ENCODE measurements at regions not wholly inside any gene's neighbourhood (a gene's known extent, or its start where the extent isn't known, plus 50 kb on each side); places are given as distances from the start of the nearest gene placed in this dataset.

DNA sequence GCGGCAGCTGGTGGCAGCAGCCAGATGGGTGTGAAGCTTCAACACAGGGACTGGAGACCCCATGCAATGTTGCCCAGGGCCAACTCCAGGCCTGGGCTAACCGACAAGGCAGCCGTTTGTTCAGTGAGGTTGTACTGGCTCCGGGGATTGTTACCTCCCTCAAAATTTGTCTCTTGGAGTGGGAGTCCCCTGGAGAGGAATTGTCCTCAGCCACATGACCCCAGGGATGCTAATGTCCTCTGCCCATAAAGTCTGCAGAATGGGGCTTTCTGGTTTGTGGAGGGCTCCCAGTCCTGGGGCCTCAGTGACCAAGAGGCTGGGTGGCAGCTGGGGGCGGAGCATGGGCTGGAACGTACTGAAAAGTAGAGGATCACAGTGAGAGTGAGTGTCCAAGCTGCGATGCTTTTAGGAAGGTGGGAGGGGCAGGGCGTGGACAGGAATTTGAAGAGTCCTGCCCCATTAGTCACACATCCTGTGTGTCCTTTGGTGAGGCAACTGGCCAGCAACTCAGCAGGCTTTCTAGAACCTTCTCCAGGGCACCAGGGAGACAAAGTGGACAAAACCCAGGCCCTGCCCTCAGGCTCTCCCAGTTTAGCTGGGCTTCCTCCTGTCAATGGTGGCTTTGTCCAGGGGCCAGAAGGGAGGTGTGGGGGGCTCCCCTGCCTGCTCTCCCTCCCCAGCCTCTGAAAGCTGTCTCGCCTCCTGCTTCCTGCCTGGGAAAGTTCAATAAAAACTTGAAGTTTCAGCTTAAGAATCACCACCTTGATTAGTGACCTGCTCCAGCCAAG, 114.0 kb downstream of the NSG2 start:
- no peak for DNase-seq

DNA sequence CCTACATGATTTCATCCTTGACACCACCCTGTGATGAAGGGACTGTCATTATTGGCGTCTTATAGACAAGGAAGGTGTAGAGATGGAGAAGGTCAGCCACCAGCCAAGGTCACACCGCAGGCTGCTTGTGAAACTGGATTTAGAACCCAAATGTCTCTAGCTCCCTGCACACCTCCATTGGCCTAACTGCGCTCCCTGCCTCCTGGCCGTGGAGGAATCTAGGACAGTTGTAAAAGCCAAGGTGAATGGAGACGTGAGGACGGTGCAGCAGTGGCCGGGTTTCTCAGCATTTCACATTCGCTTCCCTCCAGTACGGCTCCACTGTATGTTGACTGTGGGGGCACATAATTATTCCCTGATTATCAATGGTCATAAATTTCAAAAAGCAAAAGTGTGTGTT, 119.9 kb downstream of the NSG2 start:
- DNase-seq, result no peak

GRCh38 chr5:174166231-174167079, 120.9 kb downstream of the NSG2 start:
- DNase-seq, result no peak

GRCh38 chr5:174167080-174167910, 121.8 kb downstream of the NSG2 start:
- DNase-seq, result no peak

- DNase-seq, result no peak
Measured at GRCh38 chr5:174172152-174172551, 126.6 kb downstream of the NSG2 start.

- DNase-seq, result no peak
Measured at GRCh38 chr5:174172566-174172965, 127.1 kb downstream of the NSG2 start.

DNA sequence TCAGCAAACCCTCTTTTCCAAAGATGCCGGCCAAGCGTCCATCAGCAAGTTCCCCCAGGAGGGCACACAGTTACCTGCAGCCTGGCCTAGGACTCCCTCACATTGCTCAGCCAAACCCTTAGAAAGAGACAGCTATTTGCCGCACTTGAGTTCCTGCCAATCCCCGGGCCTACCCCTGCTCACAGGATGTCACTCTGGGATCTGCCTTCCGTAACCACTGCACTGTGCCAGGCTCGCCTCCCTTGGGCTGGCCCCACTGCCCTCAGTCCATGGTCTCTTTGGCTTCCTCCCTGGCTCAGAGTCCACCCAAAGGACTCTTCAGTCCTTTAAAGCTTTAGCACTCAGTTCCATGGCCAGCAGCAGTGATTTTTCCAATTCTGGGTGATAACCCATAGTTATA, 128.3 kb downstream of the NSG2 start:
- no peak for DNase-seq

- DNase-seq, result no peak
Measured at GRCh38 chr5:174175716-174176268, 130.3 kb downstream of the NSG2 start.

DNA sequence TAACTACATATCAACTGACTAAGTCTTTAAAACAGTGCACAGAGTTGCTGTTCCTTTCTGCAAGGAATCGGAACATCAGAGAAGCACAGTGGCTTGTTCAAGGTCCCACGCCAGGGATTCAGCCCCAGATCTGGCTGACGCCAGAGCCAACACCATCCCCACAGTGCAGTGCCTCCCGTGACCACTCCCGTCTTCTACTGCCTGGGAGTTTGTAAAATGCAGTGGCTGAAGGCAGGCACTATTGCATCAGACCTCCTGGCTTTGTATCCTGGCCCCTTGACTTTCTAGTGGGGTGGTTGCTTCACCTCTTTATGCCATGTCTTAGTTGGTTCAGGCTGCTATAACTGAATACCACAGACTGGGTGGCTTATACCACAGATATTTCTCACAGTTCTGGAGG, 131.0 kb downstream of the NSG2 start:
- DNase-seq, result no peak

DNA sequence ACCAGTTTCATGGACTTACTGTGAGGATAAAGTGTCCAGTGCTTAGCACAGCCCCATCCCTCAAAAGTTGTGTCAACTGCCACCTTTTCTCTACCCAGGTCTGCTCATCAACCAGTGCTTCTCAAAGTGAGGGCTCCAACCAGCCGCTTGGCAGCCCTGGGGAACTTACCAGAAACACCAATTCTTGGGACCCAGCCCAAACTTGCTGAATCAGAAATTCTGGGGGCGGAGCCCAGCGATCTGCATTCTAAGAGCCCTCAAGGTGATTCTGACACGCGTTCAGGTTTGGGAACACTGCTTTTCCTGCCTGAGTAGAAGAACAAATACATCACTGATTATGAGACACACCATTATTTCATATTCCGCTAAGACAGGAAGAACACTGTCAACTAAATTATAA, 132.0 kb downstream of the NSG2 start:
- no peak for DNase-seq

DNA sequence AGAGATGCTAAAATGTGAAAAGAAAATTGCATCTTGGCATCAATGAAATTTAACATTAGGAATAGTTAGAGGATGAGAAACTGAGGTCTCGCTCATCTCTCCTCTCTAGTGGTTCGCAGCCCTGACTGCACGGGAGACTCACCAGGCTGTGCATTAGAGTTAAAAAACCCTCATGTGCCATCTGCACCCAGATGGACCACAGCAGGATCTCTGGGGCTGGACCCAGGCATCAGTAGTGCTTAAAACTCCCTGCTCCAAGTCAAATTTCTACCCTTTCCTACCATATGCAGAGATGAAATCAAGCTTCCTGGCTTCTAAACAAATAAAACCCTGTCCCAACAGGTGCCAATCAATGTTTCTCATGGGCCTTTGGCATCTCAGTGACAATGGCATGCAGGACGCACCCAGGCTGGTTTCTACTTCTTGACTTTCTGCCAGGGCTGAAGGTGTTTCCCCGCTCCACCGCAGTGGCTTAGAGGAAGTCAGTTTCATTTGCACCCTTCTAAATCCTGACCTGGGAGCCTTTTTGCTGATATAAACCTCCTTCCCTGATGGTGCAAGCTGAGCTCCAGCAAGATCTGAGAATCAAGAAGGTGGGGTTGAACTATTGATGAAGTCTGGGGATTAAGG, 132.6 kb downstream of the NSG2 start:
- DNase-seq, result no peak

GRCh38 chr5:174180639-174181038, 135.1 kb downstream of the NSG2 start:
- no peak for DNase-seq

DNA sequence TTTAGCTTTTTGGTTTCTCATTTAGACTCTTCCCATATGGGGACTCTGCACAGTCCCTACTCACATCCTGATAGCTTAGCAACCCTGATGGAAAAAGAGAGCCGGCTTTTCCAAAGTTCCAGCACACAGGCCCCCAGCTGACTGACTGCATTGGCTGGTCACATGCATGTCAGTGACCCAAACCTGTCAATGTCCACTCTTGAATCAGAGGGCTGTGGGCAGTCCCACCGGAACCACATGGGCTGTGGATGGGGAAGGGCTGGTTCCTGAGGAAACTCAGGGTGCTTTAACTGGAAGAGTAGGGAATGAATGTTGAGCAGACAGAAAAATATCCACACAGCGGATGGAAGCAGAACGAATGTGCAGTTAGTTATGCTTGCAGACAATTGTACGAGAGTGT, 136.6 kb downstream of the NSG2 start:
- DNase-seq, result no peak

DNA sequence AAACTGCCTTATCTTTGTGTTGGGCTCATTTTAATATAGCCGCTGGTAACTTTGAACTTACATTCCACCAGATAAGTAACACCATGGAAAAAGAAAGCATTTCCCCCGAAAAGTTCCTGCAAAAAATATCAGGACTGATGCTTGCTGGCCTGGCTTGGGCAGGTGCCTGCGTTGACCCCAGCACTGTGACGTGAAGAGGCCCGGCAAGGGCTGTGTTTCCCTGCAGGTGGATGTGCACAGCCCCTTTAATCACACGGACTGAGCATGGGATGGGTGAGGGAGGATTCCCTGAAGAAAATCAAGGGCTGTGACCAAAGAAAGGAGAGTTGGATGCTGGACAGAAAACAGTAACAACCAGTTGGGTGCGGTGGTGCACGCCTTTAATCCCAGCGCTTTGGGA, 138.2 kb downstream of the NSG2 start:
- DNase-seq, result no peak

DNA sequence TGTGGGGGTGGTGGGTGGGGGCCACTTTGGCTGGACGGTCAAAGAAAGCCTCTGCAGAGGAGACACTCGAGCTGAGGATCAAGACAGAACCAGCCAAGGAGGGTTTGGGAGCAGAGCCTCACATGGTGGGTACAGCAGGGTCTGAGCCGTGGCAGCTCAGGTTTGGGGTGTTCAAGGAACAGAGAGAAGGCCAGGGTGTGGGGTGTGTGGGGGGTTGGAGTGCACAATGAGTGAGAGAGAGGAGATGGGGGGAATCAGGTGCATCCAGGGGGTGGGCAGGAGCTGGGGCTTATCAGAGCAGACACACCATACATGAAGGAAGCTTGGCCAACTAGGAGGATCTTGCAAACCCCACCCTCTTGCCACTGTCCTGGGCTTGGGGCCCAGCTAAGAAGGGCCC, 140.0 kb downstream of the NSG2 start:
- no peak for DNase-seq

- no peak for DNase-seq
Measured at GRCh38 chr5:174186096-174186695, 140.7 kb downstream of the NSG2 start.

DNA sequence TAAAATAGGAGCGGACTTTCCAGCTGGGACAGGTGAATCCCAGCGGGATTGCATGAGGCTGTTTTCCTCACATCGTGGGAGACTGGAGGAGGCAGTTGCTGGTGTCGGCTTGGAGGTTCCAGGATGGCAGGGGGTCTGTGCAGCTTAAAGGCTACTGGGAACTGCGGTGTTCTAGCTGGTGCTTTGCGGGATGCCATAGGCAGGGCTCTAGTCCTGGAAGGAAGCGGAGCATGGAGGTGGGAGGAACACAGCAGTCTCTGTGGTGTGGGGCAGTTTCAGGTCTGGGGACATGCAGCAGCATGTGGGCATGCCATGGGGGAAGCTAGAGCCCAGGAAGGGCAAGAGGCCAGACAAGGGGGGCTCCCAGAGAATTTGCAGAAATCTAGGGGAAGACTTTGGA, 141.5 kb downstream of the NSG2 start:
- DNase-seq, result no peak

DNA sequence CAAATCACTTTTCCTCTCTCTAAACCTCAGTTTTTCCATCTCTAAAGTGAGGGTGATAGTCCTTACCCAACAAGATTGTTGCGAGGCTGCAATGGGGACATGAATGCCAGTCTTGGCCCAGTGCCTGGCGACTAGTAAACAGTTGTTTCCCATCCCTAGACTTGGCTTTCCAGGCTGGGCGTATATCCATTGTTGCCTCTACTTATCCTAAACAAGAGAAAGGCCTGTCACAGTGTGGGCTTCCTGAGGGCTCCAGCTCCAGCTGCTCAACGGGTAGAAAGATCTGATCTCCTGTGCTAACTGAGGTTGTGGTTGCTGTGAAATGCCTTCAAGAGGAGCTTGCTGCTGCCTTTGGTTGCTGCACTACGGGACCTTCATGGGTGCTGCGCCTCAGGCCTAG, 142.0 kb downstream of the NSG2 start:
- no peak for DNase-seq

- no peak for DNase-seq
Measured at GRCh38 chr5:174188295-174188694, 142.8 kb downstream of the NSG2 start.

DNA sequence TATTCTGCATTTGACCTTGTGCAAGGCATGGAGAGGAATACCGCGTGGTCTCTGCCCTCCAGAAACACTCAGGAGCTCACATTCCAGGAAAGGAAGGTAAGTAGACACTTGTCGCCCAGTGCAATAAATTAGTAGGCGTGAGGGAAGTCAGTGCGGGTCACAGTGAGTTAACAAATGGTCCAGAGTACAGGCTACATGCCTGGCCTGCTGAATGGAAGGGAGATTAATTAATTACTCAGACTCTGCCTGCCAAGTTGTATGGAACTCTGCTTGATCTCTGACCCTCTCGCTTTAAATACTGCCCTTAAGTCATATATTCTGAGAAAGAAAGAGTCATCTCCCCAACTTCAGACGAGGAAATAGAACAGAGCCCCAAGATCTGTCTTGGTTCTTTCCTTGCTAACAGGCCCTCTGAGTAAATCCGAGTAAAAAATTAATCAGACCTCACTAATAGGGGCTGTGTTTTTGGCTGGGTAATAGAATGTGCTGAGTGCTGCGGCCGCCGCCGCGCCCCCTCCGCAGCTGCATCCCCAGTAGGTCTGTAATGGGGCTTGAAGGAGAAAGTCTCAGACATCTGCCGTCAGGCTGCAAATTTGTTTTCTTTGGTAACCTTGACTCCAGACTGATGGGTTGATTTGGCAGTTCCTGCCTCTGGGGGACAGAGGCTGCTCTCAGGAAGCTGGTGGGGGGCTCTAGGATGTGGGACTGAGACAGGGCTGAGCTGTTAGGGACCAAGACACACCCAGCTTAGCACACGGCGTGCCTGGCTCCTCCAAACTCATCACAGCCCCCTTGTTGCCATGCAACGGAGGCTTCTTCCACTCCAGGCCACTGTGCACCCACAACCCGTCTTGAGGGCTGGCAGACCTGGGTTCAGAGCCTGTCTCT, 144.4 kb downstream of the NSG2 start:
- no peak for DNase-seq

DNA sequence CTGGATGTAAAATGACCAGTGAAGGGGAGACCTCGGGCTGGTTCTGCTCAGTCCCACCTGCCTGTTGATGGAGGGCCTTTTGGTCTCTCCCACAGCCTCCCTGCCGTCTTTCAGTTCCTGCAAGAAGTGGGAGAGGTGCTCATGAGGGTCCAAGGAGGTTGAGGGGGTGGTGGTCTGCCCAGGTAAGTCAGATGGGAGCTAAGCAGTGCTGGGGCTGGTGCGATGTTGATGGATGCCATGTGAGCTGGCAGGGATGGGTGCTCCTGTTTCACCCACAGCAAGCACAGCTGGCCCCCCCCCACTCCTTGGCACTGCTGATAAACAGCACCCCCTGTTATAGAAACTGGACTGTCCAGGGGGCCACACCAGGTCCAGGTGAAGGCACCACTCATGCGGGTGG, 145.6 kb downstream of the NSG2 start:
- DNase-seq, result no peak
